ENCODE measurements at regions not wholly inside any gene's neighbourhood (a gene's known extent, or its start where the extent isn't known, plus 50 kb on each side); places are given as distances from the start of the nearest gene placed in this dataset.
"Not testable (repeated sequence)": the region's sequence is repeated elsewhere in the genome, so short reads cannot be mapped to it uniquely, and the experiment has no call there.

GRCh38 chrX:40984962-40985361 lies 100.3 kb upstream of the USP9X start:
- Histone ChIP-seq H3K27ac (ENCODE audit: low read depth, low read length, poor library complexity, severe bottlenecking) (no peak overlapping the region), H3K4me1 (ENCODE audit: insufficient read depth, low read length, poor library complexity, severe bottlenecking) (no peaks in the 10 kb centered on the region), H3K4me2 (ENCODE audit: low read length) (no peak overlapping the region), H3K79me2 (ENCODE audit: insufficient read depth, low read depth, low read length) (no peaks in the 10 kb centered on the region), H3K9me3 (ENCODE audit: low read length) (no peaks in the 10 kb centered on the region), H2AFZ (ENCODE audit: low read length) (no peak overlapping the region), H3K4me3 (ENCODE audit: low read depth, low read length, poor library complexity, severe bottlenecking) (no peak overlapping the region), H3K9me2 (ENCODE audit: insufficient read depth, low read length) (no peaks in the 10 kb centered on the region), H4K20me1 (ENCODE audit: insufficient read depth, low read length) (no peaks in the 10 kb centered on the region), H3K36me3 (ENCODE audit: insufficient read depth, low read length) (no peaks in the 10 kb centered on the region)
- intact Hi-C loops (cut with micrococcal nuclease; ENCODE audit: unreplicated experiment): no loop called here
- TF ChIP-seq EZH2phosphoT487 (IDR thresholded peaks at IDR 0.05; ENCODE audit: borderline replicate concordance, low read depth, low read length): no peak
- no peak for TF ChIP-seq CTCF (conservative IDR thresholded peaks at IDR 0.05; ENCODE audit: low read length)
- no TSS peak for BruUV-seq (replicated peaks)
- CTCF ChIA-PET (ENCODE audit: unreplicated experiment): no interaction called here
- no peak for DNase-seq (ENCODE audit: low spot score)
- POLR2A ChIA-PET: interaction anchor here (0.6 kb wide), 1 partner anchor 11 kb away, joined by 3 read pairs; no protein-coding TSS in a partner anchor

GRCh38 chrX:40987413-40987812 lies 97.8 kb upstream of the USP9X start:
- Histone ChIP-seq H4K20me1 (ENCODE audit: insufficient read depth, low read length) (no peaks in the 10 kb centered on the region), H3K4me1 (ENCODE audit: insufficient read depth, low read length, poor library complexity, severe bottlenecking) (no peaks in the 10 kb centered on the region), H3K4me2 (ENCODE audit: low read length) (no peak overlapping the region), H3K9me3 (ENCODE audit: low read length) (no peaks in the 10 kb centered on the region), H2AFZ (ENCODE audit: low read length) (no peak overlapping the region), H3K4me3 (ENCODE audit: low read depth, low read length, poor library complexity, severe bottlenecking) (no peak overlapping the region), H3K27ac (ENCODE audit: low read depth, low read length, poor library complexity, severe bottlenecking) (no peak overlapping the region), H3K9me2 (ENCODE audit: insufficient read depth, low read length) (no peaks in the 10 kb centered on the region), H3K36me3 (ENCODE audit: insufficient read depth, low read length) (no peaks in the 10 kb centered on the region), H3K79me2 (ENCODE audit: insufficient read depth, low read depth, low read length) (no peaks in the 10 kb centered on the region)
- no peak for DNase-seq (ENCODE audit: low spot score)
- ChIA-PET POLR2A (no interaction called here), CTCF (ENCODE audit: unreplicated experiment) (no interaction called here)
- TF ChIP-seq EZH2phosphoT487 (IDR thresholded peaks at IDR 0.05; ENCODE audit: borderline replicate concordance, low read depth, low read length) (no peak), CTCF (conservative IDR thresholded peaks at IDR 0.05; ENCODE audit: low read length) (no peak)
- no TSS peak for BruUV-seq (replicated peaks)
- intact Hi-C loops (cut with micrococcal nuclease; ENCODE audit: unreplicated experiment): no loop called here

GRCh38 chrX:40988100-40988499 lies 97.1 kb upstream of the USP9X start:
- Histone ChIP-seq H3K36me3 (ENCODE audit: insufficient read depth, low read length) (no peaks in the 10 kb centered on the region), H4K20me1 (ENCODE audit: insufficient read depth, low read length) (no peaks in the 10 kb centered on the region), H3K4me2 (ENCODE audit: low read length) (no peak overlapping the region), H2AFZ (ENCODE audit: low read length) (no peak overlapping the region), H3K79me2 (ENCODE audit: insufficient read depth, low read depth, low read length) (no peaks in the 10 kb centered on the region), H3K4me1 (ENCODE audit: insufficient read depth, low read length, poor library complexity, severe bottlenecking) (no peaks in the 10 kb centered on the region), H3K27ac (ENCODE audit: low read depth, low read length, poor library complexity, severe bottlenecking) (no peak overlapping the region), H3K4me3 (ENCODE audit: low read depth, low read length, poor library complexity, severe bottlenecking) (no peak overlapping the region), H3K9me2 (ENCODE audit: insufficient read depth, low read length) (no peaks in the 10 kb centered on the region), H3K9me3 (ENCODE audit: low read length) (no peaks in the 10 kb centered on the region)
- intact Hi-C loops (cut with micrococcal nuclease; ENCODE audit: unreplicated experiment): no loop called here
- no peak for TF ChIP-seq EZH2phosphoT487 (IDR thresholded peaks at IDR 0.05; ENCODE audit: borderline replicate concordance, low read depth, low read length)
- TF ChIP-seq CTCF (conservative IDR thresholded peaks at IDR 0.05; ENCODE audit: low read length): no peak
- ChIA-PET POLR2A (no interaction called here), CTCF (ENCODE audit: unreplicated experiment) (no interaction called here)
- BruUV-seq (replicated peaks): no TSS peak
- DNase-seq (ENCODE audit: low spot score): no peak

- H3K4me2 ChIP-seq (ENCODE audit: low read length); H3K9me3 ChIP-seq (ENCODE audit: low read length); H4K20me1 ChIP-seq (ENCODE audit: insufficient read depth, low read length); intact Hi-C loops (cut with micrococcal nuclease; ENCODE audit: unreplicated experiment); BruUV-seq (replicated peaks); POLR2A ChIA-PET; H3K36me3 ChIP-seq (ENCODE audit: insufficient read depth, low read length); H3K9me2 ChIP-seq (ENCODE audit: insufficient read depth, low read length); CTCF ChIA-PET (ENCODE audit: unreplicated experiment); H3K4me3 ChIP-seq (ENCODE audit: low read depth, low read length, poor library complexity, severe bottlenecking); H2AFZ ChIP-seq (ENCODE audit: low read length); H3K4me1 ChIP-seq (ENCODE audit: insufficient read depth, low read length, poor library complexity, severe bottlenecking); H3K27ac ChIP-seq (ENCODE audit: low read depth, low read length, poor library complexity, severe bottlenecking); DNase-seq (ENCODE audit: low spot score); H3K79me2 ChIP-seq (ENCODE audit: insufficient read depth, low read depth, low read length): not testable (repeated sequence)
Measured at GRCh38 chrX:40993395-40993794, 91.8 kb upstream of the USP9X start.

Measured in OCI-LY7 (cell line).